Liver (tissue), 3 donors: ENCODE measurements at regions not wholly inside any gene's neighbourhood (a gene's known extent, or its start where the extent isn't known, plus 50 kb on each side); places are given as distances from the start of the nearest gene placed in this dataset.

Experiments
- ATF3 ChIP-seq: IDR thresholded peaks from 2 replicates; pipeline ENCODE4 v1.6.1; 2016; ENCODE audit warnings: antibody characterized with exemption
- EGR1 ChIP-seq, 2 donors: IDR thresholded peaks; 2 replicates each; pipeline ENCODE4 v1.6.1; 2016 to 2018; ENCODE audit warnings: antibody characterized with exemption in 2 of 2, low read depth in 2 of 2
- FOXA1 ChIP-seq: IDR thresholded peaks from 2 replicates; pipeline ENCODE4 v1.6.1; 2016; ENCODE audit warnings: antibody characterized with exemption
- GABPA ChIP-seq, 2 donors: IDR thresholded peaks in 1 of 2; conservative IDR thresholded peaks in 1 of 2; 2 replicates each; pipeline ENCODE4 v1.6.1; 2016; ENCODE audit warnings: antibody characterized with exemption in 2 of 2, mild to moderate bottlenecking in 1 of 2, moderate library complexity in 1 of 2
- HNF4A ChIP-seq, 2 donors: conservative IDR thresholded peaks; 2 replicates each; pipeline ENCODE4 v1.6.1; 2016; ENCODE audit warnings: antibody characterized with exemption in 2 of 2, mild to moderate bottlenecking in 2 of 2
- JUND ChIP-seq, 2 donors: IDR thresholded peaks; 2 replicates each; pipeline ENCODE4 v1.6.1; 2016; ENCODE audit warnings: antibody characterized with exemption in 2 of 2
- NR2F2 ChIP-seq: IDR thresholded peaks from 2 replicates; pipeline ENCODE4 v1.6.1; 2016; ENCODE audit warnings: antibody characterized with exemption
- RAD21 ChIP-seq, 2 donors: IDR thresholded peaks; 2 replicates each; pipeline ENCODE4 v1.6.1; 2016; ENCODE audit warnings: antibody characterized with exemption in 2 of 2, mild to moderate bottlenecking in 2 of 2
- REST ChIP-seq: IDR thresholded peaks from 2 replicates; pipeline ENCODE4 v1.6.1; 2016; ENCODE audit warnings: antibody characterized with exemption, mild to moderate bottlenecking
- SP1 ChIP-seq: IDR thresholded peaks from 2 replicates; pipeline ENCODE4 v1.6.1; 2018; ENCODE audit warnings: antibody characterized with exemption, mild to moderate bottlenecking
- TAF1 ChIP-seq: conservative IDR thresholded peaks from 2 replicates; pipeline ENCODE4 v1.6.1; 2016; ENCODE audit warnings: antibody characterized with exemption, mild to moderate bottlenecking
- TF ChIP-seq, protein P1 (sequence below): fragments of 150-350 bp; IDR thresholded peaks from 2 replicates; pipeline ENCODE4 v1.5.1; 2017; ENCODE audit warnings: improper control_type of control experiment, low read depth, low read length; ENCODE audit not compliant: missing input control
- TF ChIP-seq, protein P2 (sequence below): IDR thresholded peaks from 2 replicates; pipeline ENCODE4 v1.6.1; 2016; ENCODE audit warnings: antibody characterized with exemption
- donor health status: healthy.
- donor health status: healthy.

- no peak for TF ChIP-seq REST
- TF ChIP-seq EGR1 (IDR thresholded peaks at IDR 0.05; ENCODE audit: low read depth in 2 of 2) = no peak
- TF ChIP-seq, protein P1, sequence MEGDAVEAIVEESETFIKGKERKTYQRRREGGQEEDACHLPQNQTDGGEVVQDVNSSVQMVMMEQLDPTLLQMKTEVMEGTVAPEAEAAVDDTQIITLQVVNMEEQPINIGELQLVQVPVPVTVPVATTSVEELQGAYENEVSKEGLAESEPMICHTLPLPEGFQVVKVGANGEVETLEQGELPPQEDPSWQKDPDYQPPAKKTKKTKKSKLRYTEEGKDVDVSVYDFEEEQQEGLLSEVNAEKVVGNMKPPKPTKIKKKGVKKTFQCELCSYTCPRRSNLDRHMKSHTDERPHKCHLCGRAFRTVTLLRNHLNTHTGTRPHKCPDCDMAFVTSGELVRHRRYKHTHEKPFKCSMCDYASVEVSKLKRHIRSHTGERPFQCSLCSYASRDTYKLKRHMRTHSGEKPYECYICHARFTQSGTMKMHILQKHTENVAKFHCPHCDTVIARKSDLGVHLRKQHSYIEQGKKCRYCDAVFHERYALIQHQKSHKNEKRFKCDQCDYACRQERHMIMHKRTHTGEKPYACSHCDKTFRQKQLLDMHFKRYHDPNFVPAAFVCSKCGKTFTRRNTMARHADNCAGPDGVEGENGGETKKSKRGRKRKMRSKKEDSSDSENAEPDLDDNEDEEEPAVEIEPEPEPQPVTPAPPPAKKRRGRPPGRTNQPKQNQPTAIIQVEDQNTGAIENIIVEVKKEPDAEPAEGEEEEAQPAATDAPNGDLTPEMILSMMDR = no peak
- no peak for TF ChIP-seq RAD21 (IDR thresholded peaks at IDR 0.05)
- no peak for TF ChIP-seq JUND (IDR thresholded peaks at IDR 0.05)
- TF ChIP-seq, protein P2, sequence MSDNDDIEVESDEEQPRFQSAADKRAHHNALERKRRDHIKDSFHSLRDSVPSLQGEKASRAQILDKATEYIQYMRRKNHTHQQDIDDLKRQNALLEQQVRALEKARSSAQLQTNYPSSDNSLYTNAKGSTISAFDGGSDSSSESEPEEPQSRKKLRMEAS = no peak
- no peak for TF ChIP-seq TAF1
- no peak for TF ChIP-seq SP1
- no peak for TF ChIP-seq FOXA1
- TF ChIP-seq HNF4A (conservative IDR thresholded peaks at IDR 0.05) = no peak
- no peak for TF ChIP-seq NR2F2
- TF ChIP-seq ATF3 = no peak
- TF ChIP-seq GABPA (IDR thresholded peaks at IDR 0.05 in 1 of 2, conservative IDR thresholded peaks at IDR 0.05 in 1 of 2) = no peak
Measured at GRCh38 chr12:78385541-78385940, 479.0 kb upstream of the SYT1 start.
